ENCODE measurements at regions not wholly inside any gene's neighbourhood (a gene's known extent, or its start where the extent isn't known, plus 50 kb on each side); places are given as distances from the start of the nearest gene placed in this dataset.

DNA sequence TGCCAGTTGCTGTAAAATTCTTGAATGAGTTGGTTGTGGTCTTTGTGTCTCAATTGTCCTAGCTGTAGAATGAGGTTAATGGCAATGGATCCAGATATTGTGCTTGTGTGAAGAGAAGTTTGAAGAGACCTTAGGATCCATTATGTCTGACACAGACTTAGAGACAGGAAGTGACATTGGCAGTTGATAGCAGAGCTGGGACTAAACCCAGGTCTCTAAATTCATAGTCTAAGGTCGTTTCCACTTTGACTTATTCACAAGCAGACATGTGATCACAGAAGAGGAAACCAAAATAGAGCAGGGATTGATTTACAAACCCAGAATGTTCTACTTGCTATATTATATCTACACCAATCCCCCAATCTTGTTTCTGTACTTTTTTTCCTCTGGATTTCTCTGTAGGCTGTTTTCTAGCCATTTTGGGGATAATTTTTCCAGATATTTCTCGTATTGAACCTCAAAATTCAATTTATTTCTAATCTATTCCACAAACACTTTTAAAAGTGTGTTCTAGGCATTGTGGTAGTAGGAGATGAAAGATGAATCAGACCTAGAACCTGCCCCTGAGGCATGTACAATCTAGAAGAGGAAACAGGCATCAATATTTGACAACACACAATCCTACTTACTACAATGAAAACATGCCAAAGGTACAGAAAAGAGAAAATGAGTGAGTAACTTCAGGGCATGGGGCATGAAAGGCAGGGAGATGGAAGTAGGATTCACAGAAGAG lies 123.3 kb downstream of the NFKBIZ start:
- TF ChIP-seq EZH2phosphoT487 (IDR thresholded peaks at IDR 0.05; ENCODE audit: borderline replicate concordance): no peak
- TF ChIP-seq, protein P1, sequence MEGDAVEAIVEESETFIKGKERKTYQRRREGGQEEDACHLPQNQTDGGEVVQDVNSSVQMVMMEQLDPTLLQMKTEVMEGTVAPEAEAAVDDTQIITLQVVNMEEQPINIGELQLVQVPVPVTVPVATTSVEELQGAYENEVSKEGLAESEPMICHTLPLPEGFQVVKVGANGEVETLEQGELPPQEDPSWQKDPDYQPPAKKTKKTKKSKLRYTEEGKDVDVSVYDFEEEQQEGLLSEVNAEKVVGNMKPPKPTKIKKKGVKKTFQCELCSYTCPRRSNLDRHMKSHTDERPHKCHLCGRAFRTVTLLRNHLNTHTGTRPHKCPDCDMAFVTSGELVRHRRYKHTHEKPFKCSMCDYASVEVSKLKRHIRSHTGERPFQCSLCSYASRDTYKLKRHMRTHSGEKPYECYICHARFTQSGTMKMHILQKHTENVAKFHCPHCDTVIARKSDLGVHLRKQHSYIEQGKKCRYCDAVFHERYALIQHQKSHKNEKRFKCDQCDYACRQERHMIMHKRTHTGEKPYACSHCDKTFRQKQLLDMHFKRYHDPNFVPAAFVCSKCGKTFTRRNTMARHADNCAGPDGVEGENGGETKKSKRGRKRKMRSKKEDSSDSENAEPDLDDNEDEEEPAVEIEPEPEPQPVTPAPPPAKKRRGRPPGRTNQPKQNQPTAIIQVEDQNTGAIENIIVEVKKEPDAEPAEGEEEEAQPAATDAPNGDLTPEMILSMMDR (IDR thresholded peaks at IDR 0.05 in 2 of 3, conservative IDR thresholded peaks at IDR 0.05 in 1 of 3; ENCODE audit: borderline replicate concordance in 1 of 3, insufficient read depth in 1 of 3, low read depth in 2 of 3, low read length in 2 of 3): no peak
- no peak for TF ChIP-seq POLR2A (IDR thresholded peaks at IDR 0.05; ENCODE audit: borderline replicate concordance, extremely low read depth, insufficient read depth, insufficient read length)
- no peak for TF ChIP-seq CEBPB (IDR thresholded peaks at IDR 0.05; ENCODE audit: low read depth)
- TF ChIP-seq YY1 (IDR thresholded peaks at IDR 0.05; ENCODE audit: extremely low read depth, insufficient replicate concordance, low read depth, low read length): no peak
- no peak for TF ChIP-seq RAD21 (IDR thresholded peaks at IDR 0.05; ENCODE audit: low read depth)
- no peak for TF ChIP-seq JUND (IDR thresholded peaks at IDR 0.05)
- TF ChIP-seq, protein P2, sequence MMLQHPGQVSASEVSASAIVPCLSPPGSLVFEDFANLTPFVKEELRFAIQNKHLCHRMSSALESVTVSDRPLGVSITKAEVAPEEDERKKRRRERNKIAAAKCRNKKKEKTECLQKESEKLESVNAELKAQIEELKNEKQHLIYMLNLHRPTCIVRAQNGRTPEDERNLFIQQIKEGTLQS (IDR thresholded peaks at IDR 0.05): no peak
- TF ChIP-seq, protein P3, sequence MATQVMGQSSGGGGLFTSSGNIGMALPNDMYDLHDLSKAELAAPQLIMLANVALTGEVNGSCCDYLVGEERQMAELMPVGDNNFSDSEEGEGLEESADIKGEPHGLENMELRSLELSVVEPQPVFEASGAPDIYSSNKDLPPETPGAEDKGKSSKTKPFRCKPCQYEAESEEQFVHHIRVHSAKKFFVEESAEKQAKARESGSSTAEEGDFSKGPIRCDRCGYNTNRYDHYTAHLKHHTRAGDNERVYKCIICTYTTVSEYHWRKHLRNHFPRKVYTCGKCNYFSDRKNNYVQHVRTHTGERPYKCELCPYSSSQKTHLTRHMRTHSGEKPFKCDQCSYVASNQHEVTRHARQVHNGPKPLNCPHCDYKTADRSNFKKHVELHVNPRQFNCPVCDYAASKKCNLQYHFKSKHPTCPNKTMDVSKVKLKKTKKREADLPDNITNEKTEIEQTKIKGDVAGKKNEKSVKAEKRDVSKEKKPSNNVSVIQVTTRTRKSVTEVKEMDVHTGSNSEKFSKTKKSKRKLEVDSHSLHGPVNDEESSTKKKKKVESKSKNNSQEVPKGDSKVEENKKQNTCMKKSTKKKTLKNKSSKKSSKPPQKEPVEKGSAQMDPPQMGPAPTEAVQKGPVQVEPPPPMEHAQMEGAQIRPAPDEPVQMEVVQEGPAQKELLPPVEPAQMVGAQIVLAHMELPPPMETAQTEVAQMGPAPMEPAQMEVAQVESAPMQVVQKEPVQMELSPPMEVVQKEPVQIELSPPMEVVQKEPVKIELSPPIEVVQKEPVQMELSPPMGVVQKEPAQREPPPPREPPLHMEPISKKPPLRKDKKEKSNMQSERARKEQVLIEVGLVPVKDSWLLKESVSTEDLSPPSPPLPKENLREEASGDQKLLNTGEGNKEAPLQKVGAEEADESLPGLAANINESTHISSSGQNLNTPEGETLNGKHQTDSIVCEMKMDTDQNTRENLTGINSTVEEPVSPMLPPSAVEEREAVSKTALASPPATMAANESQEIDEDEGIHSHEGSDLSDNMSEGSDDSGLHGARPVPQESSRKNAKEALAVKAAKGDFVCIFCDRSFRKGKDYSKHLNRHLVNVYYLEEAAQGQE (IDR thresholded peaks at IDR 0.05; ENCODE audit: low read depth): no peak
- TF ChIP-seq EZH2 (IDR thresholded peaks at IDR 0.05): no peak

All from HCT116 (cell line).